ENCODE measurements at regions not wholly inside any gene's neighbourhood (a gene's known extent, or its start where the extent isn't known, plus 50 kb on each side); places are given as distances from the start of the nearest gene placed in this dataset.

GRCh38 chr7:123343611-123344010 lies 143.8 kb upstream of the SLC13A1 start:
- no peak overlapping the region for H4K91ac ChIP-seq (ENCODE audit: insufficient read length, low read depth, low read length)
- no peak overlapping the region for H3K4me2 ChIP-seq (ENCODE audit: insufficient read depth, insufficient read length, low read length)
- Mint-ChIP-seq H3K27ac (no peak overlapping the region), H3K4me1 (no peaks in the 10 kb centered on the region), H3K27me3 (ENCODE audit: low read depth) (no peaks in the 10 kb centered on the region), H3K36me3 (ENCODE audit: insufficient read depth in 1 of 3, low read depth in 3 of 3) (no peaks in the 10 kb centered on the region; a peak in 1 of 7 replicates), H3K4me3 (no peak overlapping the region), H3K9me3 (peaks cover 0 to 2% of the 10 kb centered on the region in 2 experiments; a peak in 1 of 5 replicates)
- H4K8ac ChIP-seq (replicated peaks; ENCODE audit: insufficient read length, low read depth, low read length), result no peak overlapping the region
- no peak overlapping the region for H4K5ac ChIP-seq (ENCODE audit: insufficient read length, low read depth, low read length)
- no peak overlapping the region for H3K18ac ChIP-seq (ENCODE audit: insufficient read length, low read depth, low read length)
- no peak overlapping the region for H2BK12ac ChIP-seq (ENCODE audit: insufficient read length, low read depth, low read length)
- no peak for DNase-seq
- no peak overlapping the region for H2AFZ ChIP-seq (ENCODE audit: low read length)
- no peaks in the 10 kb centered on the region for H3K9me3 ChIP-seq (ENCODE audit: control insufficient read depth, low read depth, low read length)
- no peak overlapping the region for H2AK5ac ChIP-seq (ENCODE audit: insufficient read length, low read length)
- no peak overlapping the region for H2BK120ac ChIP-seq (ENCODE audit: low read depth, low read length, poor library complexity, severe bottlenecking)
- no peak overlapping the region for H3K23ac ChIP-seq (ENCODE audit: insufficient read length, low read depth, low read length)
- no peak overlapping the region for H3K4ac ChIP-seq (ENCODE audit: low read depth, low read length)
- TF ChIP-seq, protein P1, sequence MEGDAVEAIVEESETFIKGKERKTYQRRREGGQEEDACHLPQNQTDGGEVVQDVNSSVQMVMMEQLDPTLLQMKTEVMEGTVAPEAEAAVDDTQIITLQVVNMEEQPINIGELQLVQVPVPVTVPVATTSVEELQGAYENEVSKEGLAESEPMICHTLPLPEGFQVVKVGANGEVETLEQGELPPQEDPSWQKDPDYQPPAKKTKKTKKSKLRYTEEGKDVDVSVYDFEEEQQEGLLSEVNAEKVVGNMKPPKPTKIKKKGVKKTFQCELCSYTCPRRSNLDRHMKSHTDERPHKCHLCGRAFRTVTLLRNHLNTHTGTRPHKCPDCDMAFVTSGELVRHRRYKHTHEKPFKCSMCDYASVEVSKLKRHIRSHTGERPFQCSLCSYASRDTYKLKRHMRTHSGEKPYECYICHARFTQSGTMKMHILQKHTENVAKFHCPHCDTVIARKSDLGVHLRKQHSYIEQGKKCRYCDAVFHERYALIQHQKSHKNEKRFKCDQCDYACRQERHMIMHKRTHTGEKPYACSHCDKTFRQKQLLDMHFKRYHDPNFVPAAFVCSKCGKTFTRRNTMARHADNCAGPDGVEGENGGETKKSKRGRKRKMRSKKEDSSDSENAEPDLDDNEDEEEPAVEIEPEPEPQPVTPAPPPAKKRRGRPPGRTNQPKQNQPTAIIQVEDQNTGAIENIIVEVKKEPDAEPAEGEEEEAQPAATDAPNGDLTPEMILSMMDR (conservative IDR thresholded peaks at IDR 0.05), result no peak
- H3K79me1 ChIP-seq (ENCODE audit: insufficient read depth, low read depth, low read length, poor library complexity, severe bottlenecking), result no peaks in the 10 kb centered on the region
- no peak overlapping the region for H3T11ph ChIP-seq (ENCODE audit: low read length)
- H3K56ac ChIP-seq (ENCODE audit: insufficient read length, low read depth, low read length), result no peak overlapping the region
- H4K20me1 ChIP-seq (ENCODE audit: control insufficient read depth, insufficient read depth, insufficient read length), result no peaks in the 10 kb centered on the region
- no peak overlapping the region for H2BK20ac ChIP-seq (ENCODE audit: low read depth, low read length, poor library complexity, severe bottlenecking)
- H2BK15ac ChIP-seq (ENCODE audit: low read depth, low read length), result no peak overlapping the region
- H3K23me2 ChIP-seq (ENCODE audit: insufficient read length, low read depth, low read length, poor library complexity, severe bottlenecking), result no peaks in the 10 kb centered on the region
- no peak overlapping the region for H2BK5ac ChIP-seq (ENCODE audit: insufficient read length, low read length)
- H3K27me3 ChIP-seq (ENCODE audit: insufficient read depth, low read length), result no peaks in the 10 kb centered on the region
- no peak overlapping the region for H3K9ac ChIP-seq (ENCODE audit: extremely low read depth, insufficient read length, low read length)
- H3K79me2 ChIP-seq (ENCODE audit: insufficient read depth, low read length), result no peaks in the 10 kb centered on the region
- H3K14ac ChIP-seq (ENCODE audit: insufficient read depth, low read length), result no peak overlapping the region
- H3K4me1 ChIP-seq (ENCODE audit: insufficient read depth, low read length), result no peaks in the 10 kb centered on the region
- H3K27ac ChIP-seq (ENCODE audit: insufficient read length, low read depth, low read length), result no peak overlapping the region
- no CpG with 5 or more reads among the region's 1 CpG for WGBS (ENCODE audit: extremely low coverage, insufficient read length, low lambda C conversion rate)

All from H9 (cell line).